ENCODE measurements at regions not wholly inside any gene's neighbourhood (a gene's known extent, or its start where the extent isn't known, plus 50 kb on each side); places are given as distances from the start of the nearest gene placed in this dataset.

DNA sequence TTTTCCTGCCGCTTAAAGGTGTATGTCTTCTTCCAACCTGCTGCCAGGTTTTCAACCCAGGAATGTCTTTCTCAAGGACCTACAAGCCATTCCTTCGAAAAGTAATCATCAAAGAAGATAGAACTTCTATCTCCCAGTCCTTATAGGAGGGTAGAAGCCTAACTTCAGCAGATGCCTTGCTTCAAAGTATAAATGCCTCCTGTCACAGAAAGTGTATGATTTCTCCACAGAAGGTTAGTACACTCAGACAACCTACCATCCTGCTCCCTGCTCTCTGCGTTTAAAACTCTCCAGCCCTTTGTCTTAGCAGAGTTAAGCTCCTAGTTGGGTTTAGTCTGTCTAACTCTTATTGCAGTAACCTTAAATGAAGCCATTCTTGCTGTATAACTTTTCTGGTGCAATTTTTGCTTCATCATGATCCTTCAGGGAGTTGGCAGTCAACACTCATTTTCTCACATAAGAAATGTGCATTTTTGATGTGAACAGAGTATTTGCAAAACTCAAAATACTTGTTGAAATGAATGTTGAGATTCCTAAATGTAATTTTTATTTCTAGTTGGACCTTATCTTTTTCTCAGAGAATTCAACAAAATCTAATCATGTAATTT lies 737.5 kb downstream of the LIG4 start:
- Histone ChIP-seq H3K4me2 (ENCODE audit: insufficient read depth, low read length) (no peak overlapping the region), H3K36me3 (ENCODE audit: control insufficient read depth in 2 of 2, extremely low read depth in 1 of 2, insufficient read depth in 2 of 2, low read length in 2 of 2) (no peaks in the 10 kb centered on the region), H3K9ac (replicated peaks; ENCODE audit: extremely low read depth, insufficient read depth, low read length) (no peak overlapping the region), H3K79me2 (ENCODE audit: control insufficient read depth, insufficient read depth, low read length) (no peaks in the 10 kb centered on the region), H3K4me3 (replicated peaks in 1 of 3; ENCODE audit: insufficient read depth in 1 of 3, low read depth in 1 of 3, low read length in 3 of 3) (no peak overlapping the region), H3K27me3 (ENCODE audit: control insufficient read depth in 2 of 2, insufficient read depth in 2 of 2, low read length in 2 of 2) (no peaks in the 10 kb centered on the region), H3K9me1 (replicated peaks; ENCODE audit: control insufficient read depth, extremely low read depth, insufficient read depth, low read length) (no peaks in the 10 kb centered on the region), H3K9me3 (replicated peaks; ENCODE audit: control insufficient read depth, insufficient read depth, low read length) (no peaks in the 10 kb centered on the region), H4K20me1 (replicated peaks; ENCODE audit: control insufficient read depth, extremely low read depth, insufficient read depth, low read length) (no peaks in the 10 kb centered on the region), H2AFZ (ENCODE audit: low read depth, low read length) (no peak overlapping the region), H3K4me1 (ENCODE audit: control insufficient read depth, extremely low read depth, insufficient read depth, low read length) (no peaks in the 10 kb centered on the region), H3K27ac (ENCODE audit: insufficient read depth, low read depth, low read length) (no peak overlapping the region)
- CTCF ChIA-PET: no interaction called here
- BruUV-seq (replicated peaks): no TSS peak
- dilution Hi-C loops (cut with MboI; ENCODE audit: extremely low pct_ligation_motif_present, low sequenced_read_pairs) (no loop called here), intact Hi-C loops (cut with micrococcal nuclease) (no loop called here)
- DNase-seq (ENCODE audit: low read depth, low spot score) (no peak), FAIRE-seq (no peak)
- POLR2A ChIA-PET: no interaction called here
- TF ChIP-seq GATA2 (IDR thresholded peaks at IDR 0.05; ENCODE audit: insufficient read depth, insufficient read length, low read depth, low read length) (no peak), MYC (IDR thresholded peaks at IDR 0.05; ENCODE audit: low read depth, low read length) (no peak), JUN (IDR thresholded peaks at IDR 0.05; ENCODE audit: borderline replicate concordance, insufficient read depth, insufficient read length, low read depth) (no peak), FOS (IDR thresholded peaks at IDR 0.05; ENCODE audit: borderline replicate concordance, insufficient read depth, low read length) (no peak), POLR2A (IDR thresholded peaks at IDR 0.05; ENCODE audit: low read depth, low read length) (no peak), POLR2AphosphoS5 (IDR thresholded peaks at IDR 0.05; ENCODE audit: insufficient read depth, low read depth, low read length) (no peak)
- TF ChIP-seq, protein P1, sequence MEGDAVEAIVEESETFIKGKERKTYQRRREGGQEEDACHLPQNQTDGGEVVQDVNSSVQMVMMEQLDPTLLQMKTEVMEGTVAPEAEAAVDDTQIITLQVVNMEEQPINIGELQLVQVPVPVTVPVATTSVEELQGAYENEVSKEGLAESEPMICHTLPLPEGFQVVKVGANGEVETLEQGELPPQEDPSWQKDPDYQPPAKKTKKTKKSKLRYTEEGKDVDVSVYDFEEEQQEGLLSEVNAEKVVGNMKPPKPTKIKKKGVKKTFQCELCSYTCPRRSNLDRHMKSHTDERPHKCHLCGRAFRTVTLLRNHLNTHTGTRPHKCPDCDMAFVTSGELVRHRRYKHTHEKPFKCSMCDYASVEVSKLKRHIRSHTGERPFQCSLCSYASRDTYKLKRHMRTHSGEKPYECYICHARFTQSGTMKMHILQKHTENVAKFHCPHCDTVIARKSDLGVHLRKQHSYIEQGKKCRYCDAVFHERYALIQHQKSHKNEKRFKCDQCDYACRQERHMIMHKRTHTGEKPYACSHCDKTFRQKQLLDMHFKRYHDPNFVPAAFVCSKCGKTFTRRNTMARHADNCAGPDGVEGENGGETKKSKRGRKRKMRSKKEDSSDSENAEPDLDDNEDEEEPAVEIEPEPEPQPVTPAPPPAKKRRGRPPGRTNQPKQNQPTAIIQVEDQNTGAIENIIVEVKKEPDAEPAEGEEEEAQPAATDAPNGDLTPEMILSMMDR (IDR thresholded peaks at IDR 0.05; ENCODE audit: extremely low read depth in 1 of 2, insufficient read depth in 1 of 2, low read depth in 1 of 2, low read length in 2 of 2): no peak
- TF ChIP-seq, protein P2, sequence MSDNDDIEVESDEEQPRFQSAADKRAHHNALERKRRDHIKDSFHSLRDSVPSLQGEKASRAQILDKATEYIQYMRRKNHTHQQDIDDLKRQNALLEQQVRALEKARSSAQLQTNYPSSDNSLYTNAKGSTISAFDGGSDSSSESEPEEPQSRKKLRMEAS (IDR thresholded peaks at IDR 0.05; ENCODE audit: insufficient read depth, insufficient read length): no peak
